ENCODE measurements at regions not wholly inside any gene's neighbourhood (a gene's known extent, or its start where the extent isn't known, plus 50 kb on each side); places are given as distances from the start of the nearest gene placed in this dataset.

DNA sequence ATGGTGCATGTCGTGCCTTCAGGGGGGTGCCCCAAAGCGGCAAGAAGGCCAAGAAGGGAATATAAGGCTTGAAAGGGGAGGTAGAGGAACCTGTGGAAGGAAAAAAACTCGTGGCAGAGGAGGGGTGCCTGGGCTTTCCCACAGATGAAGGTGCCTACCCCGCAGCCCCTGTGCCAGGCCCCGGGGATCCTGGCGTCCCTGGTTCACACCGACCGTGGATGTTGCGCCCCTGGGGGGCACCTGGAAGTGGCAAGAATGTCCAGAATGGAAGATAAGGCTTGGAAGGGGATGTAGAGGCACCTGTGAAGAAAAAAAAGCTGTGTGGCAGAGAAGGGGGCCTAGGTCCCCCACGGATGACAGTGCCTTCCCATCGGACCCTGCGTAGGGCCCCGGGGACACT, 282.2 kb downstream of the ALG10 start:
- no peak for DNase-seq (ENCODE audit: low spot score)
- Histone ChIP-seq H3K9ac (ENCODE audit: low read depth in 1 of 2, low read length in 2 of 2) (no peak overlapping the region), H3K4me1 (ENCODE audit: control insufficient read depth in 4 of 4, insufficient read depth in 4 of 4, low read length in 3 of 4) (no peaks in the 10 kb centered on the region), H3K27me3 (ENCODE audit: control insufficient read depth in 4 of 4, insufficient read depth in 4 of 4, low read length in 3 of 4) (no peaks in the 10 kb centered on the region), H3K9me3 (ENCODE audit: control insufficient read depth in 4 of 4, low read length in 3 of 4) (peaks cover 0 to 5% (median under 1%) of the 10 kb centered on the region in 4 donors), H3K4me3 (ENCODE audit: low read depth in 1 of 3, low read length in 3 of 3) (no peak overlapping the region), H3K36me3 (ENCODE audit: control insufficient read depth in 4 of 4, insufficient read depth in 3 of 4, low read depth in 1 of 4, low read length in 3 of 4) (no peaks in the 10 kb centered on the region), H3K27ac (ENCODE audit: low read depth in 1 of 2, low read length in 2 of 2) (no peak overlapping the region)
- no peak for TF ChIP-seq HNF4A (conservative IDR thresholded peaks at IDR 0.05)
- TF ChIP-seq, protein P1, sequence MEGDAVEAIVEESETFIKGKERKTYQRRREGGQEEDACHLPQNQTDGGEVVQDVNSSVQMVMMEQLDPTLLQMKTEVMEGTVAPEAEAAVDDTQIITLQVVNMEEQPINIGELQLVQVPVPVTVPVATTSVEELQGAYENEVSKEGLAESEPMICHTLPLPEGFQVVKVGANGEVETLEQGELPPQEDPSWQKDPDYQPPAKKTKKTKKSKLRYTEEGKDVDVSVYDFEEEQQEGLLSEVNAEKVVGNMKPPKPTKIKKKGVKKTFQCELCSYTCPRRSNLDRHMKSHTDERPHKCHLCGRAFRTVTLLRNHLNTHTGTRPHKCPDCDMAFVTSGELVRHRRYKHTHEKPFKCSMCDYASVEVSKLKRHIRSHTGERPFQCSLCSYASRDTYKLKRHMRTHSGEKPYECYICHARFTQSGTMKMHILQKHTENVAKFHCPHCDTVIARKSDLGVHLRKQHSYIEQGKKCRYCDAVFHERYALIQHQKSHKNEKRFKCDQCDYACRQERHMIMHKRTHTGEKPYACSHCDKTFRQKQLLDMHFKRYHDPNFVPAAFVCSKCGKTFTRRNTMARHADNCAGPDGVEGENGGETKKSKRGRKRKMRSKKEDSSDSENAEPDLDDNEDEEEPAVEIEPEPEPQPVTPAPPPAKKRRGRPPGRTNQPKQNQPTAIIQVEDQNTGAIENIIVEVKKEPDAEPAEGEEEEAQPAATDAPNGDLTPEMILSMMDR (IDR thresholded peaks at IDR 0.05; ENCODE audit: low read depth, low read length, missing input control), result no peak
- TF ChIP-seq, protein P2, sequence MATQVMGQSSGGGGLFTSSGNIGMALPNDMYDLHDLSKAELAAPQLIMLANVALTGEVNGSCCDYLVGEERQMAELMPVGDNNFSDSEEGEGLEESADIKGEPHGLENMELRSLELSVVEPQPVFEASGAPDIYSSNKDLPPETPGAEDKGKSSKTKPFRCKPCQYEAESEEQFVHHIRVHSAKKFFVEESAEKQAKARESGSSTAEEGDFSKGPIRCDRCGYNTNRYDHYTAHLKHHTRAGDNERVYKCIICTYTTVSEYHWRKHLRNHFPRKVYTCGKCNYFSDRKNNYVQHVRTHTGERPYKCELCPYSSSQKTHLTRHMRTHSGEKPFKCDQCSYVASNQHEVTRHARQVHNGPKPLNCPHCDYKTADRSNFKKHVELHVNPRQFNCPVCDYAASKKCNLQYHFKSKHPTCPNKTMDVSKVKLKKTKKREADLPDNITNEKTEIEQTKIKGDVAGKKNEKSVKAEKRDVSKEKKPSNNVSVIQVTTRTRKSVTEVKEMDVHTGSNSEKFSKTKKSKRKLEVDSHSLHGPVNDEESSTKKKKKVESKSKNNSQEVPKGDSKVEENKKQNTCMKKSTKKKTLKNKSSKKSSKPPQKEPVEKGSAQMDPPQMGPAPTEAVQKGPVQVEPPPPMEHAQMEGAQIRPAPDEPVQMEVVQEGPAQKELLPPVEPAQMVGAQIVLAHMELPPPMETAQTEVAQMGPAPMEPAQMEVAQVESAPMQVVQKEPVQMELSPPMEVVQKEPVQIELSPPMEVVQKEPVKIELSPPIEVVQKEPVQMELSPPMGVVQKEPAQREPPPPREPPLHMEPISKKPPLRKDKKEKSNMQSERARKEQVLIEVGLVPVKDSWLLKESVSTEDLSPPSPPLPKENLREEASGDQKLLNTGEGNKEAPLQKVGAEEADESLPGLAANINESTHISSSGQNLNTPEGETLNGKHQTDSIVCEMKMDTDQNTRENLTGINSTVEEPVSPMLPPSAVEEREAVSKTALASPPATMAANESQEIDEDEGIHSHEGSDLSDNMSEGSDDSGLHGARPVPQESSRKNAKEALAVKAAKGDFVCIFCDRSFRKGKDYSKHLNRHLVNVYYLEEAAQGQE (IDR thresholded peaks at IDR 0.05), result no peak
- TF ChIP-seq, protein P3, sequence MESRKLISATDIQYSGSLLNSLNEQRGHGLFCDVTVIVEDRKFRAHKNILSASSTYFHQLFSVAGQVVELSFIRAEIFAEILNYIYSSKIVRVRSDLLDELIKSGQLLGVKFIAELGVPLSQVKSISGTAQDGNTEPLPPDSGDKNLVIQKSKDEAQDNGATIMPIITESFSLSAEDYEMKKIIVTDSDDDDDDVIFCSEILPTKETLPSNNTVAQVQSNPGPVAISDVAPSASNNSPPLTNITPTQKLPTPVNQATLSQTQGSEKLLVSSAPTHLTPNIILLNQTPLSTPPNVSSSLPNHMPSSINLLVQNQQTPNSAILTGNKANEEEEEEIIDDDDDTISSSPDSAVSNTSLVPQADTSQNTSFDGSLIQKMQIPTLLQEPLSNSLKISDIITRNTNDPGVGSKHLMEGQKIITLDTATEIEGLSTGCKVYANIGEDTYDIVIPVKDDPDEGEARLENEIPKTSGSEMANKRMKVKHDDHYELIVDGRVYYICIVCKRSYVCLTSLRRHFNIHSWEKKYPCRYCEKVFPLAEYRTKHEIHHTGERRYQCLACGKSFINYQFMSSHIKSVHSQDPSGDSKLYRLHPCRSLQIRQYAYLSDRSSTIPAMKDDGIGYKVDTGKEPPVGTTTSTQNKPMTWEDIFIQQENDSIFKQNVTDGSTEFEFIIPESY (IDR thresholded peaks at IDR 0.05), result no peak
- no peak for TF ChIP-seq EGR1 (IDR thresholded peaks at IDR 0.05; ENCODE audit: low read depth in 2 of 2)
- TF ChIP-seq YY1 (IDR thresholded peaks at IDR 0.05), result no peak
- TF ChIP-seq HNF4G (IDR thresholded peaks at IDR 0.05), result no peak
- TF ChIP-seq RAD21 (IDR thresholded peaks at IDR 0.05), result no peak
- TF ChIP-seq NR2F2 (IDR thresholded peaks at IDR 0.05), result no peak
- no peak for TF ChIP-seq TAF1 (conservative IDR thresholded peaks at IDR 0.05)
- TF ChIP-seq GABPA (IDR thresholded peaks at IDR 0.05 in 1 of 2, conservative IDR thresholded peaks at IDR 0.05 in 1 of 2), result no peak
- TF ChIP-seq SP1 (IDR thresholded peaks at IDR 0.05), result no peak
- 80% methylated on average over 13 of the region's 13 CpGs for WGBS

DNA sequence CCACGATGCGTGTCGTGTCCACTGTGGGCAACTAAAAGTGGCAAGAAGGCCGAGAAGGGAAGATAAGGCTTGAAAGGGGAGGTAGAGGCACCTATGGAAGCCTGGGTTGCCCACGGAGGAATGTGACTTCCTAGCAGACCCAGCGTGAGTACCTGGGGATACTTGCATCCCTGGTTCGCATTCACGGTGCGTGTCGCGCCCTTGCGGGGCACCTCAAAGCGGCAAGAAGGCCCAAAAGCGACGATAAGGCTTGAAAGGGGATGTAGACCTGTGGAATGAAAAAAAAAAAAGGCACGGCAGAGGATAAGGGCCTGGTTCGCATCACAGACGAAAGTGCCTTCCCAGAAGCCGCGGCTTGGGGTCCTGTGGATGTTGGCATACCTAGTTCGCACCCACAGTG, 282.9 kb downstream of the ALG10 start:
- 76% methylated on average over 21 of the region's 21 CpGs for WGBS
- H3K4me3 ChIP-seq (ENCODE audit: low read depth in 1 of 3, low read length in 3 of 3), result no peak overlapping the region
- no peak overlapping the region for H3K27ac ChIP-seq (ENCODE audit: low read depth in 1 of 2, low read length in 2 of 2)
- no peaks in the 10 kb centered on the region for H3K4me1 ChIP-seq (ENCODE audit: control insufficient read depth in 4 of 4, insufficient read depth in 4 of 4, low read length in 3 of 4)
- no peaks in the 10 kb centered on the region for H3K36me3 ChIP-seq (ENCODE audit: control insufficient read depth in 4 of 4, insufficient read depth in 3 of 4, low read depth in 1 of 4, low read length in 3 of 4)
- no peak for DNase-seq (ENCODE audit: low spot score)
- no peaks in the 10 kb centered on the region for H3K27me3 ChIP-seq (ENCODE audit: control insufficient read depth in 4 of 4, insufficient read depth in 4 of 4, low read length in 3 of 4)
- no peak overlapping the region for H3K9ac ChIP-seq (ENCODE audit: low read depth in 1 of 2, low read length in 2 of 2)
- TF ChIP-seq YY1 (IDR thresholded peaks at IDR 0.05) (no peak), RXRA (IDR thresholded peaks at IDR 0.05) (no peak), GABPA (IDR thresholded peaks at IDR 0.05 in 1 of 2, conservative IDR thresholded peaks at IDR 0.05 in 1 of 2) (no peak), EGR1 (IDR thresholded peaks at IDR 0.05; ENCODE audit: low read depth in 2 of 2) (no peak), JUND (IDR thresholded peaks at IDR 0.05) (no peak), FOXA1 (IDR thresholded peaks at IDR 0.05) (no peak), HNF4A (conservative IDR thresholded peaks at IDR 0.05) (no peak), FOXA2 (IDR thresholded peaks at IDR 0.05) (no peak), NR2F2 (IDR thresholded peaks at IDR 0.05) (no peak), TAF1 (conservative IDR thresholded peaks at IDR 0.05) (no peak), RAD21 (IDR thresholded peaks at IDR 0.05) (no peak)
- TF ChIP-seq, protein P4, sequence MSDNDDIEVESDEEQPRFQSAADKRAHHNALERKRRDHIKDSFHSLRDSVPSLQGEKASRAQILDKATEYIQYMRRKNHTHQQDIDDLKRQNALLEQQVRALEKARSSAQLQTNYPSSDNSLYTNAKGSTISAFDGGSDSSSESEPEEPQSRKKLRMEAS (IDR thresholded peaks at IDR 0.05), result no peak
- TF ChIP-seq, protein P2 (IDR thresholded peaks at IDR 0.05), result no peak
- TF ChIP-seq, protein P5, sequence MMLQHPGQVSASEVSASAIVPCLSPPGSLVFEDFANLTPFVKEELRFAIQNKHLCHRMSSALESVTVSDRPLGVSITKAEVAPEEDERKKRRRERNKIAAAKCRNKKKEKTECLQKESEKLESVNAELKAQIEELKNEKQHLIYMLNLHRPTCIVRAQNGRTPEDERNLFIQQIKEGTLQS (IDR thresholded peaks at IDR 0.05), result no peak
- TF ChIP-seq, protein P1 (IDR thresholded peaks at IDR 0.05; ENCODE audit: low read depth, low read length, missing input control), result no peak
- H3K9me3 ChIP-seq (ENCODE audit: control insufficient read depth in 4 of 4, low read length in 3 of 4), result peaks cover 0 to 5% (median under 1%) of the 10 kb centered on the region in 4 donors
